Fibroblast of the conjunctiva (primary cell): ENCODE measurements at regions not wholly inside any gene's neighbourhood (a gene's known extent, or its start where the extent isn't known, plus 50 kb on each side); places are given as distances from the start of the nearest gene placed in this dataset.

Experiments used
- DNase-seq: peaks from one replicate; pipeline ENCODE4 v3.0.0-alpha.2; 2010; ENCODE audit warnings: low read depth

DNA sequence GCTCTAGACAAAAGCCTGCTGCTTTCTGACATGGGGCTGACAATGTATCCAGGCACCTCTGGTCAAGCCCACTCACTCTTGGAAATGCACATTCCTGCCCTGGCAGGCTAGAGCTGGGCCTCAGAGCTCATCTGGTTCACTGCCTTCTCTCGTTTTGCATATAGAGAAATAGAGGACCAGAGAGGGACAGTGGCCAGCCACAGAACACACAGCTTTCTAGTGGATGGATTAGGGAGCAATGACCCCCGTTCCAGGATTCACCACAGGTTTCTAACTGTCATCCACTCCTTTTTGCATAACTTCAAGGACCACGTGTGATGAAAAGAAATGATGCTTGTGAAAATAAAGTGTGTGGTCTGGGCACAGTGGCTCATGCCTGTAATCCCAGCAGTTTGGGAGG is 129.6 kb upstream of the IGSF21 start:
- no peak for DNase-seq

DNA sequence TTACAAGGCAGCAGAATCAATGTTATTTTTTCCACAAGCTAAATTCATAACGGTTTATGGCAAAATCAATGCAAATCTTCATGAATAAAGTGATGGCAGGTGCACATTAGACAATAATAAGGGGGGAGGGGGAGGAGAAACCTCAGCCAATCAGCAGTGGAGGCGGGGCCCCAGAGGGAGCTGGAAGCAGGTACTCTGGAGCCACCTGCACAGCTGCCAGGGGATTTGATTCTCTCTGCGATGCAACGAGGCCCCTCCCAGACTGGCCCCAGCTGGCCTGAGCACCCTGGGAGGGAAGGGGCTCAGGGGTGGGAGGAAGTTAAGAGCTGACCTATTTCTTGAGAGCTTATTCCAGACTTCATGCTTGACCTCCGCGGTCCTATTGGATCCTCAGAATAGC is 127.8 kb upstream of the IGSF21 start:
- no peak for DNase-seq

DNA sequence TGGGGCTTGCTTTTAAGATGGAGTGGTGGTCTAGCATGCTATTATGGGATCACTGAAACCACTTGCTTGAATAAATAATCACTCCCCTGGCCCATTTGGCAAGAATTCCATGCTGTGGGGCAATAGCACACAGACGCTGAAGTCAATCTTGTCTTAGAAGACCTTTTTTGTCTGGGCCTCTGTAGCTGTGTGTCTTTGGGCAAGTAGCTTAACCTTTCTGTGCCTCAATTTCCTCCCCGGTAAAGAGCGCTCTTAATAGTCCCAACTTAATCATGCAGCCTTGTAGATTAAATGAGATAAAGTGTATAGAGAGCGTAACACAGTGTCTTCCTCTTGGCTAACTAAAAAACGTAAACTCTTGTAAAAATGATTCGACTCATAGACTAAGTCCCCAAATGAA is 125.4 kb upstream of the IGSF21 start:
- DNase-seq, result no peak

DNA sequence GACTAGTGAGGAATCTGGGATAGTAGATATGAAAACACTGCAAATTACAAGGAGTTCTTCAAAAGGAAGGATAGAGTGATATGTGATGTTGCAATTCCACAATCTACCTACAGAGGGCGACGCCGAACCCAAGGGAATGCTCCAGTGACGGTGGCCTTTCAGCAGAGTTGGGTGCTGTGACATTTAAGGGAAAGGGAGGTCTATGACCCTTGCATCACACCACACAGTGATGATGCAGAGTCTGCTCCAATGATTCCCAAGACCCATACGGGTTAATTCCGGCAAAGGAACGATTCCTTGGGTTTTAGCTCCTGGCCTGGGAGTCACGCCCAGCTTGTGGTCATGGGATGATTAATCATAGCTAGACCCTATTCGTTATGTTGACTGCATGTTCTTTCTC is 123.0 kb upstream of the IGSF21 start:
- DNase-seq, result no peak

DNA sequence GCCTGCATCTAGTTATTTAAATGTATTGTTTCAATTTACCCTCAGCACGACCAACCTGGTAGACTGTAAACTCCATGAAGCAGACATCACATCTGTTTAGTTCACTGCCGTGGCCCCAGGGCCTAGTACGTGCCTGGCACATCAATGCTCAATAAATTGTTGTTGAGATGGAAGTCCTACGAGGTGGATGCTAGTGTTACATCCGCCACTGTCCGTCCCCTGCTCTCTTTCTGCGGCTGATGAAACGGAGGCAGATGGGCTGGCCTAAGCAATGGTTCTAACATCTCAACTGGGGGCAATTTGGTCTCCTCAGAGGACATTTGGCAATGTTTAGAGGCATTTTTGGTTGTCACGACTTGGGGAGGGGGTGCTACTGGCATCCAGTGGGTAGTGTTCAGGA is 121.4 kb upstream of the IGSF21 start:
- DNase-seq, result no peak

DNA sequence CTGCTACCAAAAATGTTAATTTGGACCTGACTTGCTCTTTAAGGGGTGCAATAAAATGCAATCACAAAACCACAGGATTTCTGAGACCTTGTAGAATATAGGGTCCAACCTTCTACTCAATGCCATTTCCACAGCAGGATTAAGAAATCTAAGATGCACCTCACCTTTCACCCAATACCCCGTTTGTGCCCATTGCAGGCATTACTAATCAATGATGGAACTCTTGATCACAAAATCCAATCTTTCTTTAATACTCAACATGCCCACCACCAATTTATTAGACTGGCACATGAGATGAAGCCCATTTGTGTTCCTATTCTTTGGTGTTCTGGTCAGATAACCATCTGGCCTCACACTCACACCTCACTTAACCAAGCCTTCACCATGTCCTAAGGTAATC is 117.2 kb upstream of the IGSF21 start:
- no peak for DNase-seq

DNA sequence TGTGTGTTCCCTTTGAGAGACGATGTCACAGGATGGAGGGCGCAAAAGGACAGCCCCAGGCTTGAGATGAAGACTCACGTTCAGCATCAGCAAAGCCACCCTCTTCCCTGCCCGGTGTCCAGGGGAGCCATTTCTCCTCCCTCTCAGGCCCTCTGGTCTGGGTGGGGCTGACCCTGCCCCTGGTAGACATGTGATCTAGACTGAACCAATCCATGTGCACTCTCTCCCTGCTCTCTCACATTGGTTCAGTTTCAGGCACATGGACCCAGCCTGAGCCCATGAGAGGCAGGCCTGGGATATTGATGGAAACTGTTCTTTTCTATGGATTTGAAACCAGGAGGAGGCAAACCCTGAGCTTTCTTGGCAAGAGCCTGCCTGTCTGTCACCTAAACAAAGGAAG is 115.6 kb upstream of the IGSF21 start:
- no peak for DNase-seq

DNA sequence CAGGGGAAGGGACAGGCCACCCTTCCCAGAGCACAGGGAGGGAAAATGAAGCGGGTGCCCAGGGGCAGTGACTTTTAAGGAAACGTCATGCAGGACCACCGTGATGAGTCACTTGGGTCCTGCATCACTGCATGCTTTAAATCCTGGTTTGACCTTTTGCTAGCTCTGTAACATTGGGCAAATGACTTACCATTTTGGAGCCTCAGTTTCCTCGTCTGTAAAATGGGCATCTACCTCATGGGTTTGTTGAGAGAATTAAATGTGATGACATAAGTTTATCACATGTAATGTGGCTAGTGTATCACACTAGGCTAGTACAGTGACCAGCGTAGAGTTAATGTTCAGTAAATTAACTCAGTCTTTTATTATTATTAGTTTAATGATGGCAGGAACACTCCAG is 114.8 kb upstream of the IGSF21 start:
- no peak for DNase-seq

DNA sequence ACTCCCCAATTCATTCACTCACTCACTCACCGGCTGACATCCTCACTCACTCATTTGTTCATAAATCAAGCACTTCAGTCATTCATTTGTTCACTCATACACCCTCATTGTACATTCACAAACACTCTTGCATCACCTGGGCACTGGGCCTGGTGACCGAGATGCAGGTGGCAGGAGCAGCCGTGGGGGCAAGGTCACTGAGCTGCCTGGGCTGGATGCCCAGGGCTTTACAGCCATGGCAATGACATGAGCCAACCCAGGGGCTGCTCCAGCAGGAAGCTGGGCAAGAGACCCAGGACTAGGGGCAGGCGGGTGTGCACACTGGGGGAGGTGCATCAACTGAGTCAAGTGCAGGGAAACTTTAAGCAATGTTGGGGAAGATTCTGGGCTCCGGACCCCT is 113.6 kb upstream of the IGSF21 start:
- DNase-seq, result no peak

DNA sequence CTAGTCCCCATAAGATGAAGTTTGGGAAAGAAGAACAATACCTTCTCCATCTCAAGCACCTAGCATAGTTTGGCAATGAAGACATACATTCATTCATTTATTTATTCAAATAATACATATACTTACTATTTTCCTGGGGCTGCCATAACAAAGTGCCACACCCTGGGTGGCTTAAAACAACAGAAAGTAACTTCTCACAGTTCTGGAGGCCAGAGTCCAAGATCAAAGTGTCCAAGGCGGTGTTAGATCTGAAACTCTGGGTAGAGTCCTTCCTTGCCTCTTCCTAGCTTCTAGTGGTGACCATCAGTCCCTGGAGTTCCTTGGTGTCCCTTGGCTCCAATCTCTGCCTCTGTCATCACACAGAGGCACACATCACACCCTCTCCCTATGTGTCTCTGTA is 112.1 kb upstream of the IGSF21 start:
- no peak for DNase-seq

DNA sequence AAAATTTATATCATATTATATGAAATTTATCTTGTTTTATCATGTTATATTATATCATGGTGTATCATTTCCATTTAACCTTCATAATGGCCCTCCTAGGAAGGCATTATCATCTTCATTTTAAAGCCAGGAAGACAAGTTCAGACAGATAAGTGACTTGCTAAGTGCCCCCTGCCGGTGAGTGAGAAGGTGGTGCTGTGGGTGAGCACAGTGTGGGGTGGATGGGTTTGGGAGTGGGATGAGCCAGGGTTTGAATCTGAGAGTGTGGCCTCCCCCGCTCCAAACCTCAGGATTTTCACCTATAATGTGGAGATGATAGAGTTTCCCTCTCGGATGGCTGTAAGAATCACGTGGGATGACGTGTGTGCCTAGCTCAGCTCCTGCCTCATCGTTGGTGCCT is 108.7 kb upstream of the IGSF21 start:
- DNase-seq, result no peak

DNA sequence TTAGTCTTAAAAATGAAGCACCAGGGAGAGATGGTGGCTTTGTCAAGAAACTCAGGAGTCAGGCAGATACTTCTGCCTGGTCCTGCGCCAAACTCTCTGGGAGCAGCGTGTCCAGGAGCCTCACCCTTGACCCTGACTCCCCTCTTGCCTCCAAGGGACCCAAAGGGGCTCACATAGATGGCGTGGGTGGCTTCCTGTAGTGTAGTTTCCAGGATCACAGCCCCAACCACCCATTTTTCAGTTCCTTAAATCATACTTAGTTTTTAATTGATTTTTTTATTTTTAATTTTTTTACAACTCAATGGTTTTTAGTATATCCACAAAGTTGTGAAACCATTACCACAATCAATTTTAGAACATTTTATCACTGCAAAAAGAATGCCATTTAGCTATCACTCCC is 107.7 kb upstream of the IGSF21 start:
- DNase-seq, result no peak

DNA sequence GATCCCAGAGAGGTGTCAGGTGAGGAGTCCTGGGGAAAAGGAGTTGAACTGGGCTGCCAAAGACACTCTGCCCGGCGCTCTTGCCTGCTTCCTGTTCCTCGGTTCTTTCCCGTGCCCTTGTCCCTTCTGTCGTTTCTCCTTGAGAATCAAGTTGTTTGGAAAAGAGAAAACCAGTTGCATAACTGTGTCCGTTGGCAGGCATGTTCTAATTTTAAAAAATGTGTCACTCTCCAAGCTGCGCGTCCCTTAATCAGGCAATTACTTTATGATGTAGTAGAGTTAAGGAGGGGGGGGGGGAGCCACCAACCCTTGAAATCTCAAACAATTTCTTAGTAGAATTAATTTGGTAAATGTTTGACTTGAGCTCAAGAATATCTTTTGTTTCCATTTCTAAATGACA is 105.9 kb upstream of the IGSF21 start:
- no peak for DNase-seq

DNA sequence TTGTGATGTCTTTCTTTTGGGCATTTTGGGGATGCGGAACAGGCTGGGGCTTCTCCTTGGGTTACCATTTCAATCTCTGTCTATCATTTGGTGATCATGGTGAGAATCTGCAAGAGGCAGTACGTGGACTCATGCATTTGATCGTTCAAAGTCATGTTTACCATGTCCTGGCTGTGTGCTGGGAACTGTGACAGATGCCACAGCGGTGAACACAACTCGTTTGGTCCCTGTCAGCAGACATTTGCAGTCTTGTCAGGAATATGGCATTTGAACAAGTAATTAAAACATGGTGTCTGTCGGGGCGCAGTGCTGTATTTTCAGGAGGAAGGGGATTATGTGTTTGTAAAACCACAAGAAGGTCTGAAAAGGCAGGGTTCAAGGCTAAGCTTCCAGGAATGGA is 103.3 kb upstream of the IGSF21 start:
- DNase-seq, result no peak

DNA sequence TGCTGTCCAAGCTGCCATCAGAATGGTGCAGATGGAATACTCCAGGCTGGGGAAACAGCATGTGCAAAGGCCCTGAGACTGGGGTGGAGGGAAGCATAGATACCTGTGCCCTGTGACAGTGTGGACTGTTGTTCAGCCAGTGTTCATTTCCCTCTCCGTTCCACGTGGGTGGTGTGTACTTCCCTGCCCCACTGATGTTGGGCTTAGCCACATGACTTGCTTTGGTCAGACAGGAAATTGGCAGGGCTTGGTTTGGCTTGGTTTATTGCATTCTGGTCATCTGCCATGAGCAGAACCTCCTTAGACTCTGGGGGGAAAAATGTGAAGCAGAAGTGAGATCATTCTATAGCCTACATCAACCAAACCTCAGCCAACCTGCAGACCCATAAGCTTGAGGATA is 102.4 kb upstream of the IGSF21 start:
- DNase-seq, result no peak

DNA sequence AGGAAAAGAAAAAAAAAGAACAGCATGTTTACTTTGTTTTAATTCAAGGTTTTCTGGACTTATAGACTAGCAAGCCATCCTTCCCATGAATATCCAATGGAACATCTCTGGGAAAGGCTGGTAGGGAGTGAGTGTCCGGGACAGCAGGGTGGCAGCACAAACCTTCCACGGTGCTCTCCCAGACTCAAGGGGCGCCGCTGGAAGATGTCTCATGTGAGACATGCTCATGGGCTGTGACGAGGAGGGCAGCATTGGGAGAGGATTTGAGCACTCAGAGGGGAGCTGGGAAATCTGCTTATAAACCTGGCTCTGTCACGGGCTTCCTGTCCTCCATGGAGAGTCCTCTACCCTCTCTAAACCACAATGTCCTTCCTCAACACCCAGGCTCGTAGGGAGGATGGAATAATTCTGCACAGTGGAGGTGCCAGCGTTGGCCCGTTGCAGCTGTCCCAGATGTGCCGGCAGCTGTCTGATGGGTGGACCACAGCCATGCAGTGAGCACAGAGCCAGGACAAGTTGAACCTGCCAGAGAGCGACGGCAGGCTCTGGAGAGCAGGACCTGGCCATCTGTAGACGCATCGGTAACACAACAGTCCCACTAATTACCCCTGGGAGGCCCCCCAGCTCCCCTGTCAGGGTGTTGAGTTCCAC is 100.1 kb upstream of the IGSF21 start:
- DNase-seq, result no peak

DNA sequence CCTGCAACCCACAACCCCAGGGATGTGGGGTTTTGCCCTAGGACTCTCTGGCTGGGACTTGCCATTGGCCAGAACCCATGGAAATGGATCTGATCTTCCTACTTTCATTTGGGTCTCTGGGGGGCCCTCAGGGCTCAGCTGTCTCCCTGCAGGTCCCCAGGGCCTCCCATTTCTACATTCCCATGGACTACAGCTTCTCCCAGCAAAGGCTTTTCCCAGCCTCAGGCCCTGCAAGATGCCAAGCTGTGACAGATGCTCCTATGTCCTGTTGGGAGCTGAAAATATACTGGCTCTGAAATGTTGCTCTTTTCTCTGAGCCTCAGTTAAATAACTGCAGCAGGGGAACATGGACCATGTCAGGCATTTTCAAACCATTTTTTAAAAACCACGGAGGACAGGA is 99.5 kb upstream of the IGSF21 start:
- DNase-seq, result no peak

DNA sequence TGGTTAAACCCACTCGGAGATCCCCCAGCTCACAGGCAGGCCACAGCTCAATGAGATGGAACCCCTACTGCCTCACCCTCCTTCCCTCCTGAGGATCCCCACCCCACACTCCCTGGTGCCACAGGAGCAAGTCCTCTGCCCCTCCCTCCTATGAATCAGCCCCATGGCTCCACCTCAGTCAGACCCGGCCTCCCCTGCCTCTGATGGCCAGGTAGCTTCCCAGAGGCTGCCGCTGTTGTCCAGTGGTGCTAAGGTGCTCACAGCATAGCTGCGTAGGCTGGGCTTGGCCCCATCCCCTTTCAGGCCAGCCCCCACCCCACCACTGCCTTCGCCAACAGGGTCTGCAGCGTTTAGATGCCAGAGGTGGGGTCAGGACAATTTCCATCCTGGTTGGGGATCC is 98.5 kb upstream of the IGSF21 start:
- DNase-seq, result no peak

DNA sequence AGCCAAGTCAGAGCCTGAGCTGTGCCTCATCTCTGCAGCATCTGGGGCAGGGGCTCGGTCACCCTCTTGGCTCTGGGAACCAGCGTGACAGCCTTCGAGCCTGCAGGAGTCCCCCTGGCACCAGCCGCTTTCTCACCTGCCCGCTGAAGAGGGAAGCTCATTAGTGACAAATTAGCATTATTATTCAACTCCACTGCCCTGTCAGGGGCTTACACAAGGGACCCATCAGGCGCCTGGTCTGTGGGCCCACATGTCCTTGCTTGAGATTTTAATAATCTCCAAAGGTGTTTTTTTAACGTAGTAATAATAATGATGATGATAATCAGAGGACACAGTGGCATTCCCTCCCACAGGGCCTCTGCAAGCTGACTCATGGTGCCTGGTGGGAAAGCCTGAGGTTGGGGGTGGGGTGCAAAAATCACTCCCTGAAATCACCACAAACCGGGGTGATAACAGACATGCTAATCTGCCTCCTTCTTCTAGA is 98.1 kb upstream of the IGSF21 start:
- DNase-seq, result no peak

DNA sequence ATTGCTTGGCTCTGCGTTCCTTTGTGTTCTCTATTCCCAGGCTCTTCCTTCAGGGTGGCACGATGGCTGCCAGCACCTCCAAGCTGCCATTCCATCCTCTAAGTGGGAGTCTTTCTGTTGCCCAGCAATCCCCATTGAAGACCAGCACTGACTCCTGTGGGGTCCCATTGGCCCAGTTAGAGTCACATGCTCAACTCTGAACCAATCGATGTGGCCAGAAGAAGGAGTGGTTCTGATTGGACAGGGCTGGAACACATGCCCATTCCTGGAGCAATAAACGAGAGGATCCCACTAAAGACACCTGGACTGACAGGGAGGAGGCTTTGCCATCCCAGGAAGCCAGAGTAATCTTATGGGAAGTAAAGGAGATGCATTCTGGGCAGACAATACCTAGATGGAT is 97.2 kb upstream of the IGSF21 start:
- no peak for DNase-seq

DNA sequence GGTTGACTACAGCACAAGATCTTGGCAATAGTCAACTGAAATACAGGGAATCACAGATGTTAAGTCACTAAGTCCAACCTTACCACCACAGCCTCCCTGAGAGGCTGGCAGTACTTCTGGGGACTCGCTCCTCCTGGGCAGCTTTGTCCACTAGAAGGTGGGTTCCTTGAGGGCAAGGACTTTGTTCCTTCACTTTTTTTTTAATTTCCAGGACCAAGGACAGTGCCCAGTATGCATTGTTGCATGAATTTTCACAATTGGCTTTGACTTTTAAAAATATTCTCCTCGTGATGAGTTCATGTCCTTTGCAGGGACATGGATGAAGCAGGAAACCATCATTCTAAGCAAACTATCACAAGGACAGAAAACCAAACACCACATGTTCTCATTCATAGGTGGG is 96.7 kb upstream of the IGSF21 start:
- DNase-seq, result no peak

DNA sequence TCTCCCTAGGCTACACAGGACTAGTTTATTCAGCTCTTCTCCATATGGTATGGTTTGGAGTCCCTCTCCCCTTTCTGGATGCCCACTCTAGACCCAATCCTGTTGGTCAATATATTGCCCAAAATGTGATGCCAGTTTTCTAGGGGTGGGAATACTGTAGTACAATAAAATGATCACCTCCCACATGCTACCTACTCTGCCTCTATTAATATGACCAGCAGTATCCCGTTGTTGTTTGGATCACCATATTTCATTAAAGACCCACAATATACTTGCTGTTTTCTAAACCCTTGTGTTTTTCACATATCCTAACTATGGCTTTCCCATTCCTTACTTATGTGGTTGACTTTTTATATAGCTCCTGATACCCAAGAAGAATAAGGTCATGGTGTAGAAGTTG is 95.9 kb upstream of the IGSF21 start:
- no peak for DNase-seq

DNA sequence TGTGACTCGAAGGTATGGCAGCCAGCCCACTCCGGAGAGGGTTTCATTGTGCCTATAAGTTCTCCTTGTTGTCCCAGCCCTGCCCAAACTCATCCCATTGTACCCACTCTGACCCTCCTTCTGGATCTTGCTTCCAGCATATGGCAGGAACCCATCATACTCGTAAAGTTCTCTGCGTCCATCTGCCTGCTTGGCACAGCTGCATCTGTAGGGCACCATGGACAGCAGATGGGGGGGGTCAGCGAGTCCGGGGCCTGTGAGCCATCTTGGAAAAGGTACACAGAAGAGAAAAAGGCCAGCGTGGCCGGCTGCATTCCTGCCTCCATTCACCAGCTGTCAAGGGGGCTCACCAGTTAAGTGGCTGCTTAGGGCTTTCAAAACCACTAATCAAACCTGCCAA is 94.9 kb upstream of the IGSF21 start:
- no peak for DNase-seq

DNA sequence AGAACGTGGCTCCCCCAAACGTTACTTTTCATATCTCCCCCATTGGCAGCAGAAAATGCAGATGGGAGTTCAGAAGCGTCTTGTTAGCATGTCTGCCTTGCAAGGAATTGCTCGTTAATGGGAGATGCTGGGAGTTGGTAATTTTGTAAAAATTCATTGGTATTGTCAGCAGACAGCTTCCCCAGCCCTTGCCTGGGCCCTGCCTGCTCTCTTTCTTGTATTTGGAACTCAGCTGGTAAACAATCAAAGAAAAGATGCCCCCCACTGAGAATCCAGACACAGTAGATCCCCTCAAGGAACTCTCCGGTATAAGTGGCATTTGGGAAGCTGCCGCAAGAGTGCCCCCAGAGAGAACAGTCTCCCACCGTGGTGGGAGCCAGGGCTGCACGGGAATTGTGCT is 94.4 kb upstream of the IGSF21 start:
- DNase-seq, result no peak

DNA sequence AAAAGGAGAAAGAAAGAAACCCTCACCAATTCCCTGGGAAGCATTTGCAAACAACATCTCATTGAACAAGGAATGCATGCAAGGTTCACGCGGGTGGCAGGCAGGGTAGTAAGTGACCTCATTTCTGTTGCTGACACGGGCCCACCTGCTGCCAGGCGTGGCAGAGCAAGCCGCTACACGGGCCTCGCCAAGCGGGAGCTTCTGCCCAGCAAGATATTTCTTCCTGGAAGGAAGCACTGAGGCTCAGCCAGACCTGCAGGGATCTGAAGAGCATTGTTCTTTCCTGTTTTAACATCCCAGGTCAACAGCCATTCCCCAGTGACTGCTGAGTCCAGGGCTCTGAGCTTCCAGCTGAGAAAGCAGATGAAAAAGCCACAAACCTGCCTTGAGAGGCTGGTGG is 91.9 kb upstream of the IGSF21 start:
- DNase-seq, result no peak
